Chondrocyte (in vitro differentiated cells): ENCODE measurements at regions not wholly inside any gene's neighbourhood (a gene's known extent, or its start where the extent isn't known, plus 50 kb on each side); places are given as distances from the start of the nearest gene placed in this dataset.

Experiments used
- DNase-seq: peaks from one replicate; pipeline ENCODE4 v3.0.0; 2021; ENCODE audit warnings: mixed read lengths, low spot score
- H3K27ac Mint-ChIP-seq: one replicate; pipeline ENCODE4 v1.8.0; 2021; ENCODE audit warnings: mild to moderate bottlenecking, moderate library complexity, mixed read lengths; ENCODE audit not compliant: unreplicated experiment
- H3K27me3 Mint-ChIP-seq: 2 replicates; pipeline ENCODE4 v1.8.0; 2021; ENCODE audit warnings: low read depth, mixed read lengths
- H3K36me3 Mint-ChIP-seq: 2 replicates; pipeline ENCODE4 v1.8.0; 2021; ENCODE audit warnings: low read depth, mixed read lengths
- H3K4me1 Mint-ChIP-seq: 2 replicates; pipeline ENCODE4 v1.8.0; 2021; ENCODE audit warnings: low read depth, mild to moderate bottlenecking, mixed read lengths
- H3K4me3 Mint-ChIP-seq: one replicate; pipeline ENCODE4 v1.8.0; 2021; ENCODE audit warnings: mild to moderate bottlenecking, moderate library complexity, mixed read lengths; ENCODE audit not compliant: unreplicated experiment
- H3K9me3 Mint-ChIP-seq: 2 replicates; pipeline ENCODE4 v1.8.0; 2021; ENCODE audit warnings: low read depth, mixed read lengths
- TF ChIP-seq, protein P1 (sequence below): fragments of 200-600 bp; sonication (generic); IDR thresholded peaks from 2 replicates; pipeline ENCODE4 v1.5.0; 2021; ENCODE audit warnings: antibody characterized with exemption, mild to moderate bottlenecking, moderate library complexity

DNA sequence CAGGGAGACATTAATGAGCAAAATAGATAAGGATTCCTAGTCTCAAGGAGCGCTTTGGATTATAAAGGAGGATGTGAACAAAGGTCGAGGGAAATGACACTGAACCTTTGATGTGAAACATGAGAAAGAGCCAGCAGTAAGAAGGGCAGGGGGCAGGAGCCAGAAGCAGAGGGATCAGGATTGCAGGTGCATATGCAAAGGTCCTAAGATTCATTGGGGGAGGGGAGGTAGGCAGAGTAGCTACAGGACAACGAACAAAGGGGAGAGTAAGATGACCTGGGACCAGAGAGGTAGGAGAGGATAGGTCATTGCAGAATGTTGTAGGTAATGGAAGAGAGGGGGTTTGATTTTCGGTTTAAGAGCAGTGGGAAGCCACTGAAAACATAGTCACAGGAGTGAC is 129.2 kb upstream of the TRPM3 start:
- TF ChIP-seq, protein P1, sequence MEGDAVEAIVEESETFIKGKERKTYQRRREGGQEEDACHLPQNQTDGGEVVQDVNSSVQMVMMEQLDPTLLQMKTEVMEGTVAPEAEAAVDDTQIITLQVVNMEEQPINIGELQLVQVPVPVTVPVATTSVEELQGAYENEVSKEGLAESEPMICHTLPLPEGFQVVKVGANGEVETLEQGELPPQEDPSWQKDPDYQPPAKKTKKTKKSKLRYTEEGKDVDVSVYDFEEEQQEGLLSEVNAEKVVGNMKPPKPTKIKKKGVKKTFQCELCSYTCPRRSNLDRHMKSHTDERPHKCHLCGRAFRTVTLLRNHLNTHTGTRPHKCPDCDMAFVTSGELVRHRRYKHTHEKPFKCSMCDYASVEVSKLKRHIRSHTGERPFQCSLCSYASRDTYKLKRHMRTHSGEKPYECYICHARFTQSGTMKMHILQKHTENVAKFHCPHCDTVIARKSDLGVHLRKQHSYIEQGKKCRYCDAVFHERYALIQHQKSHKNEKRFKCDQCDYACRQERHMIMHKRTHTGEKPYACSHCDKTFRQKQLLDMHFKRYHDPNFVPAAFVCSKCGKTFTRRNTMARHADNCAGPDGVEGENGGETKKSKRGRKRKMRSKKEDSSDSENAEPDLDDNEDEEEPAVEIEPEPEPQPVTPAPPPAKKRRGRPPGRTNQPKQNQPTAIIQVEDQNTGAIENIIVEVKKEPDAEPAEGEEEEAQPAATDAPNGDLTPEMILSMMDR: no peak
- Mint-ChIP-seq H3K27me3 (peaks cover 21% of the 10 kb centered on the region), H3K9me3 (no peaks in the 10 kb centered on the region), H3K4me1 (peaks cover 2% of the 10 kb centered on the region), H3K27ac (no peak overlapping the region), H3K4me3 (no peak overlapping the region), H3K36me3 (no peaks in the 10 kb centered on the region)
- no peak for DNase-seq

DNA sequence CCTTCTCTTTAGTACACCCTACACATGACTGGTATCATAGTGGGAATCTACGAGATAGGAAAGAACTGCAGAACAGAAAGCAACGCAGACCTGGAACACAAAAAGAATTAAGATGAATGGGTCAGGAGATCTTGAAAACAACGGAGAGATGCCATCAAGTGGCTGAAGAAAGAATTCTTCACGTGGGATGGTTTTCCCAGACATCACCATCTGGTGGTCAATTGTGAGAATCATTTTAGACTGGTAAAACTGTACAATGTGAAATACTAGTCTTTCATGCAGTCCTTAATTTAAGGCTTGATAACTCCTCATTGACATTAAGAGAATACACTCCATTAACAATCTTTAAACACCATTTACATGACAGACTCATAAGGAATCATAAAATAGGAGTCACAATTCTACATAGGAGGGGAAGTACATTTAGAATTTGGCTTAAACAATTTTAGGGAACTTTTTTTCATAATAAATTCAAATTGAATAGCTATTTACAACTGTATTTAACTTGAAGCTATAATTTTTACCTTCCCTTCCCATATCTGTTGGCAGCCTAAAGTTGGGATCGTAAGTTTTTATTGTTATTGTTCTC is 128.4 kb upstream of the TRPM3 start:
- no peak for DNase-seq
- H3K27ac Mint-ChIP-seq: no peak overlapping the region
- H3K36me3 Mint-ChIP-seq: no peaks in the 10 kb centered on the region
- peaks cover 20% of the 10 kb centered on the region for H3K27me3 Mint-ChIP-seq
- H3K9me3 Mint-ChIP-seq: no peaks in the 10 kb centered on the region
- H3K4me3 Mint-ChIP-seq: no peak overlapping the region
- H3K4me1 Mint-ChIP-seq: peaks cover 2% of the 10 kb centered on the region
- TF ChIP-seq, protein P1: peak; percentile 99

DNA sequence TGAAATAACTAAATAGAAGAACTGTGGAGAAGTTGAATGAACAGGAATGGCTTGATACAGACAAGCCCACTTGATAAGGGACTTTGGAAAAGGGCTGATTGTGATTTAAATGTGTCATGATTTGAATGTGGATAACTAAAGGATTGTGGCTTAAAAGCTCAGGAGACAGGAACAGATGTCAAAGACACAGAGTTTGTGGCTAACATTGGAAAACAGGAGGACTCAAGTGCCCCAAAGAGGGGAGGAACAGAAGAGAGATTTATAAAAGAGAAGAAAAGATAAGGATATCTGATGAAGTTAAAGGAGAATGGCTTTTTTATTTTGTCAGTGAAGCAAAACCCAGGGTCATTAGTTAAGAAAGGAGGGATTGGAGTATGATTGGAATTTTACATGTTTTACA is 124.2 kb upstream of the TRPM3 start:
- Mint-ChIP-seq H3K4me1 (peaks cover 2% of the 10 kb centered on the region), H3K27ac (no peak overlapping the region), H3K36me3 (no peaks in the 10 kb centered on the region), H3K9me3 (no peaks in the 10 kb centered on the region), H3K4me3 (no peak overlapping the region), H3K27me3 (peaks cover 22% of the 10 kb centered on the region)
- DNase-seq: no peak
- TF ChIP-seq, protein P1: no peak

DNA sequence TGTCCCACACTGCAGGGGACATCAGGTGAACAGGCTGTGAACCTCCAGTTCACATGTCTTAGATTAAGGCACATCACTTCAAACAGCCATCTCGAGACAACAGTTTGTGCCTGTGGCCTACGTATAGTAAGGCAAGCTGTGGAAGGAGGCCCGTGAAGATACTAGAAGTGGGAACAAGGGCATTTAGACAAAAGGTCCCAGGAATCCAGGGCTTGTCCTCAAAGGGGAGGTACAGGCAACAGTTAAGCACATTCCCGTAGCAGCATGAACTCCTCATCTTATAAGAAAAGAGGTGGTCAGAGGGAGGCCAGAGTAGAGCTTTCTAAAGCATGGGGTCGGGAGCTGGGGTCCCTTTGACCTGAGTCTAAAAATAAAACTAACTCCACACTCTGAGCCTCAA is 122.5 kb upstream of the TRPM3 start:
- H3K27ac Mint-ChIP-seq: no peak overlapping the region
- H3K27me3 Mint-ChIP-seq: peaks cover 19% of the 10 kb centered on the region
- no peak overlapping the region for H3K4me3 Mint-ChIP-seq
- H3K9me3 Mint-ChIP-seq: no peaks in the 10 kb centered on the region
- H3K4me1 Mint-ChIP-seq: no peaks in the 10 kb centered on the region
- H3K36me3 Mint-ChIP-seq: no peaks in the 10 kb centered on the region
- no peak for DNase-seq
- TF ChIP-seq, protein P1: no peak

DNA sequence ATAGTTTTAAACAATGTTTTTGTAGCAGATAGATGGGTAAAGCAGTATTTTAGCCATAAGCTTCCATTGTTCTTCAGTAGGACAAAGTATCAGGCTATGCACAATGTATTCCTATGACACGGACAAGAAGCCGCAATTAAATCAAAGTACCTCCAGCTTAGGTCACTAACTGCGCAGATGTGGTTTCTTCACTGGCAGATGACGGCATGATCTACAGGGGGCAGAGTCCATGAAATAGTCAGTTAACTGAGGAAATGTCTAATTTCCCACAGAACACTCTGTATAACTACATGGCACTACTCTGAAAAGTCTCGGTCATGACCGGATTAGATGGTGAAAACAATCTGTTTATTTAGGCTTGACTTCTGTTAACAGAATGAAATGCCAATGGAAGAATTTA is 120.7 kb upstream of the TRPM3 start:
- Mint-ChIP-seq H3K27ac (no peak overlapping the region), H3K36me3 (no peaks in the 10 kb centered on the region), H3K4me3 (no peak overlapping the region), H3K9me3 (no peaks in the 10 kb centered on the region), H3K4me1 (no peaks in the 10 kb centered on the region), H3K27me3 (peaks cover 17% of the 10 kb centered on the region)
- TF ChIP-seq, protein P1: no peak
- DNase-seq: no peak
